Breast epithelium (tissue), 3 donors: ENCODE measurements at regions not wholly inside any gene's neighbourhood (a gene's known extent, or its start where the extent isn't known, plus 50 kb on each side); places are given as distances from the start of the nearest gene placed in this dataset.

Source experiments
- POLR2A ChIP-seq: fragments of 450-650 bp; IDR thresholded peaks from one replicate; pipeline ENCODE4 v1.6.1; 2016; ENCODE audit warnings: antibody characterized with exemption, mild to moderate bottlenecking, moderate library complexity
- POLR2AphosphoS5 ChIP-seq, 3 donors: sonication (generic); formaldehyde crosslinking; IDR thresholded peaks; one replicate each; pipeline ENCODE4 v1.6.1; 2017; ENCODE audit warnings: antibody characterized with exemption in 3 of 3
- TF ChIP-seq, protein P1 (sequence below), 3 donors: fragments of 450-650 bp; IDR thresholded peaks; one replicate each; pipeline ENCODE4 v1.5.1; 2016 to 2017; ENCODE audit warnings: antibody characterized with exemption in 3 of 3, mild to moderate bottlenecking in 3 of 3, moderate library complexity in 3 of 3

DNA sequence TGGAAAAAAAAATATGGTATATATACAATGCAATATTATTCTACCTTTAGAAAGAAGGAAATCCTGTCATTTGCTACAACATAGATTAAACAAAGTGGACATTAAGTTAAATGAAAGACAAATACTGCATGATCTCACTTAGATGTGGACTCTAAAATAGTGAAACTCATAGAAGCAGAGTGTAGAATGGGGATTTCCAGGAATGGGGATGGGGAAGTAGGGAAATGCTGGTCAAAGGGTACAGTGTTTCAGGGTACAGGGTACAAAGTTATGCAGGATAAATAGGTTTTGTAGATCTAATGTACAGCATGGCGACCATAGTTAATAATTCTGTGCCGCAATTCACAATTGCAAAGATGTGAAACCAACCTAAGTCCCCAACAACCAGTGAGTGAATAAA lies 385.5 kb downstream of the SFMBT2 start:
- TF ChIP-seq, protein P1, sequence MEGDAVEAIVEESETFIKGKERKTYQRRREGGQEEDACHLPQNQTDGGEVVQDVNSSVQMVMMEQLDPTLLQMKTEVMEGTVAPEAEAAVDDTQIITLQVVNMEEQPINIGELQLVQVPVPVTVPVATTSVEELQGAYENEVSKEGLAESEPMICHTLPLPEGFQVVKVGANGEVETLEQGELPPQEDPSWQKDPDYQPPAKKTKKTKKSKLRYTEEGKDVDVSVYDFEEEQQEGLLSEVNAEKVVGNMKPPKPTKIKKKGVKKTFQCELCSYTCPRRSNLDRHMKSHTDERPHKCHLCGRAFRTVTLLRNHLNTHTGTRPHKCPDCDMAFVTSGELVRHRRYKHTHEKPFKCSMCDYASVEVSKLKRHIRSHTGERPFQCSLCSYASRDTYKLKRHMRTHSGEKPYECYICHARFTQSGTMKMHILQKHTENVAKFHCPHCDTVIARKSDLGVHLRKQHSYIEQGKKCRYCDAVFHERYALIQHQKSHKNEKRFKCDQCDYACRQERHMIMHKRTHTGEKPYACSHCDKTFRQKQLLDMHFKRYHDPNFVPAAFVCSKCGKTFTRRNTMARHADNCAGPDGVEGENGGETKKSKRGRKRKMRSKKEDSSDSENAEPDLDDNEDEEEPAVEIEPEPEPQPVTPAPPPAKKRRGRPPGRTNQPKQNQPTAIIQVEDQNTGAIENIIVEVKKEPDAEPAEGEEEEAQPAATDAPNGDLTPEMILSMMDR (IDR thresholded peaks at IDR 0.05): no peak
- TF ChIP-seq POLR2AphosphoS5 (IDR thresholded peaks at IDR 0.05) (no peak), POLR2A (no peak)
